Activated CD4-positive, alpha-beta T cell treated with anti-CD3 and anti-CD28 coated beads for 48 hours (primary cell): ENCODE measurements at regions not wholly inside any gene's neighbourhood (a gene's known extent, or its start where the extent isn't known, plus 50 kb on each side); places are given as distances from the start of the nearest gene placed in this dataset.
"Not testable (repeated sequence)": the region's sequence is repeated elsewhere in the genome, so short reads cannot be mapped to it uniquely, and the experiment has no call there.

Source experiments
- DNase-seq: peaks from one replicate; pipeline ENCODE4 v3.0.0-alpha.2; 2020

DNA sequence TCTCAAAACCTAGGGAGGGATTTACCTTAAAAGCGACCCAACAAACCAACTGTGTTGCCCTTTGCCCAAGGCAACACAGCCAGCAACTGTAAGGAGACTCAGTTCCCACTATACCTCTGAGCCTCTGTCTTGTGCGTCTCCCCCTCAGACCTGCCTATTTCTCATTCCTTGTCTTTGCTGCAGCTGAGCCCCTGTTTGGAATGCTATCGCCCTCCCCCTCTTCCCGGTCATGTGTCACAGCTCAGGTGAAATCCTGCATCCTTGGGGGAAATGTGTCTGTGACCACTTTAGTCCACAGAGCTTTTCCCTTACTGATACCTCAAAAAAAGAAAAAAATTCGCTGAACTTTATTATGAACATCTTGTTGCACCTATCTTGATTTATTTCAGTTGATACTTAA lies 52.0 kb upstream of the LRIG1 start:
- DNase-seq: no peak

DNA sequence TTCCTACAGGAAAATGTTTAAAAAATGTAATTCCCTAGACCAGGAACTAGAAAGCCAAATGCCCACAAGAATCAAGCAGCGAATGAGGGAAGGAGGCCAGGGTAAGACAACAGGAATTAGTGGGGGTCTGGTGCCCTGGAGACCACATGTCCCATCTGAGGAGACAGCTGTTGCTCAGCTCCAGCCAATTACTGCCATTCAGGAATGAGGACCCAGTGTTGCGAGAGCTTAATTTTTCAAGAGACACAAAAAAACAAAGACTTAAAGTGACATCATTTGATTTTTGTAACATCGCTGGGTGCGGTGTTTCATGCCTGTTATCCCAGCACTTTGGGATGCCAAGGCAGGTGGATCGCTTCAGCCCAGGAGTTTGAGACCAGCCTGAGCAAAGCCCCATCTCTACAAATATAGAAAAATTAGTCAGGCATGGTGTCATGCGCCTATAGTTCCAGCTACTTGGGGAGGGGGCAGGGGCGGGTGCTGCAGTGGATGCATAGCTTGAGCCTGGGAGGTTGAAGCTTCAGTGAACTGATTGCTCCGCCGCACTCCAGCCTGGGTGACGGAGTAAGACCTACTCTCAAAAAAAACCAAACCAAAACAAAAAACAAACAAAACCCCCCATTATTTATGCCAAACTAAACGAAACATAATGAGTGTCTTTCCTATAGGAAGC lies 52.8 kb upstream of the LRIG1 start:
- DNase-seq: no peak

DNA sequence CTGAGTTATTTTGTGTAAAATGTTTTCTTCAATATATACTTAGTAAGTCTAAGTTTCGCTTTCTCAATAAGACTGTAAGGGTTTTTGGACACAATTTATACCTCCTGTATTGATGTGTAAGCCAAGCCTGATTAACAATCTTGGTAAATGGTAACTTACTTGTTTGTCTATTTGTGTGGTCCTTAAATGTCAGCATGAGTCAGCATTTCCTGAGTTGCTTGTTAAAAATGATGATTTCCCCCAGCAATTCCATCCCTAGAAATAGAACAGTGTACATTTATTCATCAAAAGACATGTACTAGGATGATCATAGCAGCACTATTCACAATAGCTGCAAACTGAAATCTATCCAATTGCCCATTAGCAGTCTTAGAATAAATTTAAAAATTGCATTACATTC lies 53.4 kb upstream of the LRIG1 start:
- DNase-seq: no peak

DNA sequence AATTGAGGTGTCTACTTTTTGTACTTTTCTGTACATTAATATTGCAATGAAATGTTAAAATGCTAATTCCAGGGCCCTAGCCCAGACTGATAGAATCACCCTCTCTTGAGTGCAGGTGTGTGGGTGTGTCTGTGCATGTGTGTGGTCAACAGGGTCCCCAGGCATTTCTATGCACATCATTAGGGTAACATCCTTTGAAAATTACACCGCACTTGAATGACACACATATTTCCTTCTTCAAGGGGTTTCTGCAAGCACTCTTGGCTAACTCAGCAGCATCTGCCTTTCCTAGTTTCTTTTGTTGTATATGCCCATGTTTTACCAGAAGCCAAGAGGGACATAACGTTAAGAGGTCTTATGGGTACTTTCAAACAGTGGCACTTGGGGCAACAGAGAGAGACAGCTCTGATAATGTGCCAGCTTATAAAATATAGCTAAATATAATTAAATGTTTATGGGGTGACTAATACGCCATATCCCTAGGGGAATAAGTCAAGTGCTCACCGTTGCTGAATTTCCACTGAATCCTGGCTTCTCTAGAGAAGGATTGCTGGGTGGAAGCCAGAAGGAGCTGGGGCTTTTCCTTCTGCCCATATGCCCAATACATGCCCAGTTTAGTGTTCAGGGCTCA lies 54.5 kb upstream of the LRIG1 start:
- DNase-seq: no peak

DNA sequence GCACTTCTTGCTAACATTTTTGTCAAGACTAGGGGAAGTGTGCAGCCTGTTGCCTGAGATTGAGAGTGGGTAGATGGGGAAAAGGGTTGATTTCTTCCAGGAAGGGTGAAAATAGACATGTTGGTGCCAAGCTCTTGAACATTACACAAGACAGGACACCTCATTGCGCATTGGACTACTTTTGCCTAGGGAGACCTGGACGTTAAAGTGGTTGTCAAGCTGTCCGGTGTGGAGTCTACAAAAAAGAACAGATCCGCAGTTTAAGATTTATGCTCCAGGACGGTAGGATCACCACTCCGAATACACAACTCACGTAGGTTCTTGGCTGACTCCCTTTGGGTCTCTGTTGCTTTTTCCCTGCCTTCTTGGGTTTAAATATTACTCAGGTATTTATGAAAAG lies 56.3 kb upstream of the LRIG1 start:
- no peak for DNase-seq

DNA sequence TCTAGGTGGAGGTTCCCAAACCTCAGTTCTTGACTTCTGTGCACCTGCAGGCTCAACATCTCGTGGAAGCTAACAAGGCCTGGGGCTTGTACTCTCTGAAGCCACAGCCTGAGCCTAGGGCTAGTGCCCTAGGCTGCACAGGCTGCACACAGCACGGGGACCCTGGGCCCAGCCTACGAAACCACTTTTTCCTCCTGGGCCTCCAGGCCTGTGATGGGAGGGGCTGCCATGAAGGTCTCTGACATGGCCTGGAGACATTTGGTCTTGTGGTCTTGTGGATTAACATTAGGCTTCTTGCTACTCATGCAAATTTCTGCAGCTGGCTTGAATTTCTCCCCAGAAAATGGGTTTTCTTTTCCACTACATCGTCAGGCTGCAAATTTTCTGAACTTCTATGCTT lies 59.1 kb upstream of the LRIG1 start:
- not testable (repeated sequence) for DNase-seq

DNA sequence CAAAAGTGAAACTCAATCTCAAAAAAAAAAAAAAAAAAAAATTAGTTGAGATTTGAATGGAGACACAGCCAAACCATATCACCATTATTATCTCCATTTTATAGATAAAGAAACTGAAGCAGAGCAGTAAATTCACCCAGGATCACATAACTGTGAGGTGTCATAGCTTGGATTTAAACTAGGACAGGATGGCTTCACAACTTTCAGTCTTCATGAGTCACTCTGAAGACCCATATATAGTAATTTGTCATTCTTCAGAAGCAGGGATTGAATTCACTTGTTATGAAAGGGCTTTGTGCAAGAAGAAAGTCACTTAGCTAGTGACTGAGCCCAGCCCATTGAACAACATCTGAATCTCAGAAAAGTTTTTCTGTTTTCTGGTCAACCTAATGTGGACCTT lies 60.5 kb upstream of the LRIG1 start:
- DNase-seq: no peak

DNA sequence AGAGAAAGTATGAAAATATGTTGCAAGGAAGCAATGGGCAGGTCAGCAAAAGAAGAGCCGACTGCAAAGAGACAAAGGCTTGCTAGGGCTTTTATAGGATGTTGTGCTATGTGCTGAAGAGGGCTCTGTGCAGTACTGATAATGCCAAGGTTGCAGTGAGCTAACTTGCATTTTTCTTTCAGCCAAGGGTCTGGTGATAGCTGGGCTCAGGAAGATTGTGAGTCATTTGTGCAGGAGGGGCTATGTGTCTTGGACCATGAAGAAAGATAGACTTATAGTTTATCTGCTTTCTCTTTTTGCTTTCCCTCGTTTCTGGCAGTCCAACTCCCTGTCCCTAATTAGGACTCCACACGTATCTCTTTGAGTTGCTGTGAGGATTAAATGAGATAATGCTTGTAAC lies 64.5 kb upstream of the LRIG1 start:
- DNase-seq: no peak

DNA sequence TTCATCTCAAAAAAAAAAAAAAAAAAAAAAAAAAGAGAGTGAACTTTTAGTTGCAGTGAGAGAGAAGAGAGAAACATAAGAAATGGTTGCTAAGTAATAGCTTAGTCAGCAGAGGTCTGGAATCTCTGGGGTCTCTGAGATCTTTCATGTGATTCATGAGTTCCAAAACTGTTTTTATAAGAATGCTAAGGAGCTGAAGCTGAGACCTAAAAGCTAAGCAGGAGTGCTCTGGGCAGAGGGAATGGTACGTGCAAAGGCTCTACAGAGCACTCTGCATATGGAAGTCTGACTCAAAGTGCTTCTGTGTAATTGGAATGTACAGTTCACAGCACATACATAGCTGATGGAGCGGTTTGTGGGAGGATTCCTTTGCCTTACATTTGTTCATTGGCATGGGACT lies 66.3 kb upstream of the LRIG1 start:
- DNase-seq: no peak

DNA sequence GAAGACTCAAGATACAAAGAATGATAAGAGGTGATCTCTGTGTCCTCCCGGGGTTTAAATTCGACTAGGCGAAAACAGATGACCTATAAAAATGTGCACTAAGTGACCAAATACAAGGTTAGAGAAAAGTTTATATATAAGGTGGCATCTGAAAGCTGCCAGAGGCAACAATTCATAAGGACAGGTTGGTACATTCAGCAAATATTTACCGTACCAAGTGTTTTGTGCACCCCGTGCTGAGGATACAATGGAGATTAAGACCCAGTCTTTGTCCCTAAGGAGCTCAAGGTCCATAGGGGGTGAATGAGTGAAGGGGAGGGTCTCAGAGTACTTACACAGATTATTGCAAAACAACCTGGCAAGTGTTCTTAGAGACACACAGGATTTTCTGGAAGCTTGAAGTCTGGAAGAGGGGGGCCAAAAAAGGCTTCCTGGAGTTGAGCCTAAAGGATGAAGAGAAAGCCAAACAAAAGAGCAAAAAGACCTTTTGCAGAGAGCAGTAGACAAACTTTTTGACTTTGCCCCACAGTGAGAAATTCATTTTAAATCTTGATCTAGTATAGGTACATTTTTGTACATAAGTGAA lies 71.4 kb upstream of the LRIG1 start:
- DNase-seq: no peak

DNA sequence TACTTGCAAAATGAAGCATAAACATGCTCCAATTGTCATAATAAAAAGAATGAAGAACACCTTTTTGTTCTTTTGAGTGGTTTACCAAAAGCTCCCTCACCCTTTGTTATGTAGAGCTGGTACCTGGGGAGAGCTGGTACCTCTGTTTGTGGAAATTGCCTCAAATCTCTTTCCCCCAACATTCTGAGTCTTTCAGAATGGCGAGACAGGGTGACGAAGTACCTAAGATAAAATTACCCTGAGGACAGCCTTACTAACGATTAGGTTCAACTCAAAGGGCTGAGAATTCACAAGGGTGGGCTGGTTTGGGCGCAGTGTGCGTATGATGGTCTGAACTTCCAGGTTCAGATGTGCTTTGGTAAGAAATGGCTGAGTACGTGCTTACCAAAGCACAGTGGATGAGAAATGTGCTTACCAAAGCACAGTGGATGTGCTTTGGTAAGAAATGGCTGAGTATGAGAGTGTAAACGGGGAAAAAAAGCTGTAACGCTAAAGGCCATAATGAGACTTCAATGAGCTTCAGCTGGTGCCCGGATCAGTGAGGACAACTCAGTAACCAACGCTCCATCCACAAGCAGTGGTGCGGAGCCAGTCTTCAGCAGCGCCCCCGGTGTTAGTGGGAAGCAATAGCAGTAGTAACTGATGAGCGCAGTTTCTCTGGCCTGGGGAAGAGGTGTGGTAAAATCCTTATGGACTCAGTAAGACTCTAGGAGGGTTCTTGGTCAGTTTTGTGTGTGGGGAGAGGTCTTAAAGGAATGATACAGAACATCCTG lies 72.3 kb upstream of the LRIG1 start:
- peak; percentile 23 for DNase-seq

DNA sequence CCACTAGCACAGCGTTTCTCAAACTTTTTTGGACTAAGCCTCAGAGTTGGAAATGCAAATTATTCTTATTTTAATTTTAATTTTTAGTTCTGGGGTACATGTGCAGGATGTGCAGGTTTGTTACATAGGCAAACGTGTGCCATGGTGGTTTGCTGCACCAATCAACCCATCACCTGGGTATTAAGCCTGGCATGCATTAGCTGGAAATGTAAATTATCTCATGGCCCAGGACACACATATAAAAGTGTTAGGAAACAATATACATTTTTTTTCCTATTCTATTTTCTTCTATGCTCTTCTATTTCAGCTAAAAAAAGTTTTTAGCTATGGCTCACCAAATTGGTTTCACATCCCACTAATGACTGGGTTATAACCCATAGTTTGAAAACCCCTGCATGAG lies 73.3 kb upstream of the LRIG1 start:
- no peak for DNase-seq

DNA sequence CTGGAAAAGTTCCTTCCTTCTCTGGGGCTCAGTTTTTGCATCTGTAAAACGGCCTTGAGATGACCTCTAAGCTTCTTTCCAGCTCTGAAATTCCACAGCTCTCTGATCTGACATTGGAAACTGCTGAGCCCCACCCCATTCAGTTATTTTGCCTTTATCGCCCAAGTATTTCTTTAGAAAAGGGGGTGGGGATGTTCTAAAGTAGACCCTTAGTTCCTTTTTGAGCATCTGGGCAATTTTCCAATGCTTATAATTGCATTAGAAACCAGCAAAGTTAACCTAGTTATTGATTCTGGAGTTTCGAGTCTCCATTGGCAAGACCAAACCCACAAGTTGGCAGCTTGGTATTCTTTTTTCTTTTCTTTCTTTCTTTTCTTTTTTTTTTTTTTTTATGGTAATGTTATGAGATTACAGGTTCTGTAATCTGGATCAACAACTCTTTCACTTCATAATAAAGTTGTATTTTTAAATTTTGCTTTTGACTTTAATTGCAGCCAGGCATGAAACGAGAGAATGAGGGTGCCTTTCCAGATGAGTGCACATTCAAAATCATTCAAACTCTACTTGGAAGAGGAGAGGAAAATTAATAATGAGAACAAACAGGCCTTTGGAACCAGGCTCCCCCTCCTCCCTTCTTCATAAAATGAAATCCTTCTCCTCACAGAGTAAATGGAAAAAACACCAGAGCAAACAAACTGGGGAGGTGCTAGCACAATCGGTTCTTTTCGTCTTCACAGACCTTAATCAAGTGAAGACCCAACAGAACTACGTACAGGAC lies 76.8 kb upstream of the LRIG1 start:
- no peak for DNase-seq

DNA sequence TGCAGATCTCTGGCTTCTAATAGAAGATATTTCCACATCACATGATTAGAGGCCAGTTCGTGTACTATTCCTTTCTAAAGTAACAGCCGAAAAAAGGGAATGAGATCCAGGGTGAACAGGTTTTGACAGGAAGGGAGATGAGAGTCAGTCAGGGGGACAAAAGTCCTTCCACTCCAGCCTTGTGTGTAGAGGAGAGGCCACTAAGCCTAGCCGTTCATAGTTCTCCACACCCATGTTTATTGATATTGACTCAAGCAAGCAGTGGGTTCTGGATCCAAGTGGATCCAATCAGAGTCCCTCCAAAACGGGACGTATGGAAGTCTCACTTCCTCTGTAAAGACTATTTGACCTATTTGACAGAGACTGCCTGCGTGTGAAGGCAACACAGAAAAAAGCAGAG lies 80.4 kb upstream of the LRIG1 start:
- DNase-seq: no peak

DNA sequence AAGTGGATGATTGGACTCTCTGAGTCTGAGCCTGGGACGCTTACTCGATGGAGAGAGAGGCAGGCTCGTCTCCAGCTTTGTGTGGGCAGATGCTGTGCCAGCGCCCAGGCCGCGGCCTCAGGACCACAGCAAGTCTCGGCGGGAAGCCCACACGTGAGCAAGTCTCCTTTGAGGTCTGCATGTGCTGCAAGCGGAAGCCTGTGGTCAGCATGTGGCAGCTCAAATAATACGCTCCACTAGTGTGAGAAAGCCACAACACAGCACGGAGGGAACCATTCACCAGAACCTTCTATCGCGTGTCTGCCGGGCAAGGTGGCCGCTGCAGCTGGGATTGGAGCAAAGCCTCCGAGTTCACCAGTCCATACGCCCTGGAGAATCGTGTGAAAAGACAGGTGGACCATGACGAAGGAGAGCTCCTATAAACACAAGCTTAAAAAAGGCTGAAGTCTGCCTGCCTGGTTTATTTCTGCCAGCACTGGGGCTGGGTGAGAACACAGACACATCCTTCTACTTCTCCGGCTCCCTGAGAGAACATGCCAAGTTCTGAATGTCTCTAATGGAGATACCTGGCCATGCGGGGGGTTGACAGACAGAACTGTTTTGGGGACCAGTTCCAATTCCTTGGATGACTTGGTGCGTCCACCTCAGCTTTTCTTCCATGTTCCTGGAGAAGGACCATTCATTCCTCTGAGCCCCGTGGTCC lies 82.0 kb upstream of the LRIG1 start:
- peak; percentile 40 for DNase-seq

DNA sequence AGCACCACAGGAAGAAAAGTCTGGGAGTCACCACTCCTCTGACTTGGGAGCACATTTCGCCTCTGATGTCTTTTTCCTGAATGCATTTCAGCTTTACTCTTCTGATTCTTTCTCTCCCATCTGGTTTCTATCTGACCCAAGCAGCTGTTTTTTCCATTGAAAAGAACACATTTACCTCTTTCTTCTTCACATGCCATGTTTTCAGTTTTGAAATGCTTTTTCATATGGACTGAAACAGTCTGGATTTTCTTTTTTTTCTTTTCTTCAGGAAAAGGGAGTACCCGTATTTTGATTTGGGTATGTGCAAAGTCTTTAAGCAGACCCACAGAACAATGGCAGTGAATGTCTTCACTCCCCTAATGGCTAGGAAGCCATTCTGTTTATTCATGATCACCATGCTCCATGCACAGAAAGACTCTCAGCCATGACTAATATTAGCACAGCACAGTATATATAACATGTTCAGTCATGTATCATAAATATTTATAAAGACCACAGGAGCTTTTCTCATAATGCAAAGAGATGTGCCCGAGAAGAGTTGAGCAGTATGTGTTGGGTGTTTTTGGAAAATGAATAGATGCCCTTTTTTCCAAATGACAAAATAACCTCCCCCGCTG lies 82.7 kb upstream of the LRIG1 start:
- no peak for DNase-seq

DNA sequence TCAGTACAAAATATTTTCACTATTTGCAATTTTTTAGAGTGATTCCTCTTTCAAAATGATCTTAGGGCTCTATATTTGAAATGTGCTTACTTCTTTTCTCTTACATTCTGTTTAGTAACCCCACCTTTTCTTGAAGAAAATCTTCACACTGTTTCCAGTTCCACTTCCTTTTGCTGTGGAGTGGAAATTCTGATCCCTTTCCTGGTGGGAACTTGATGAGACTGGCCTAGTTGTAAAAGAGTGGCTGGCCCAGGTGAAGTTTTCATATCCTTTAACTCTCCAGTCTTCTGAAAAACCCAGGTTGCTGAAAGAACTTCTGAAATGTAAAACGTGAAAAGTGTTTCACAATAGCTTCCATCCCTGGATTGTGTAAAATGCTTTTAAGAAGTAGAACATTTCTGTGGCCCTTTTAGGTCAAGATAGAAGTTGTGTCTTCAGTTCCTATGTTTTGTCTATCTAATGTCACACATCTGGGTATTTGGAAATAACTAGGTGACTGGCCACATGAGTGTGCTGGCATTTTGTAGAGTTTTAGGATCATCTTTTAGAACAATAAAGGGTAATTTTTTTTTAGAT lies 84.8 kb upstream of the LRIG1 start:
- DNase-seq: no peak

DNA sequence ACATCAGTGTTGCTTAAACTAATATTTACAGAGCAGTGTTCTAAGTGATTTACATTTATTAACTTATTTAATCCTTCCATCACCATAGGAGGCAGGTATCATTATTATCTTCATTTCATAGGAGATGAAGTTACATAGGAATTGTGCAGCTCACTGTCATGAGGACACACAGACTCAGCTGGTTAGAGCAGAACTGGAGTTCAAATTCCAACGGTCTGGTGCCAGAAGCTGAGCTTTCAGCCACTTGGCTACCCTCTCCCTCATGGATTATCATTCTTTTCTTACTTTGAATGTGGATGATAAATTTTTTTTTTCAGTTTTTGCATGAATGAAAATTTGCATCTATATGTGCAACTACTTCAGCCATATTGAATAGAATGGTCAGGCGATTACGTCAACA lies 86.0 kb upstream of the LRIG1 start:
- DNase-seq: no peak

DNA sequence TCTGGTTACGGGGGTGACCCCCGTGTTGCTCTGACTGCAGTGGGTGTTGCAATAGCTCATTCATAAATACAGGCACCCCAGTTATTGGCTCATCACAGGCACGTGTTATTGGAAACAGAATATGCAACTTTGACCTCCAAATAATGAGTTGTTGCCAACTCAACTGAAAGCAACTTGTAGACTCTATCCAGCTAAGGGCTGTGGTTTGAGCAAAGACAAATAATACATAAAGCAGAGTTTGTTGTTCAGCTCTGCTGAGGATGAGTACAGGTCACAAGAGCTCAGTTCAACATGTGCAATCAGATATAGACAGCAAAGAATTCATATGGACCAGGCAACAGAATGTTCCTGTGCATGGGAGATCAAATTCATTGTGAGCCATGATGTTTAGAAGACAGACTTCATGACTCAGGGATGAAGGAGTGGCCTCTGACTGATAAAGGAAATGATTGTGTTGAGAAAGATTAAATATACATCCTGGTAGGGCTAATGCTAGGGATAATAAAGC lies 87.6 kb upstream of the LRIG1 start:
- no peak for DNase-seq

DNA sequence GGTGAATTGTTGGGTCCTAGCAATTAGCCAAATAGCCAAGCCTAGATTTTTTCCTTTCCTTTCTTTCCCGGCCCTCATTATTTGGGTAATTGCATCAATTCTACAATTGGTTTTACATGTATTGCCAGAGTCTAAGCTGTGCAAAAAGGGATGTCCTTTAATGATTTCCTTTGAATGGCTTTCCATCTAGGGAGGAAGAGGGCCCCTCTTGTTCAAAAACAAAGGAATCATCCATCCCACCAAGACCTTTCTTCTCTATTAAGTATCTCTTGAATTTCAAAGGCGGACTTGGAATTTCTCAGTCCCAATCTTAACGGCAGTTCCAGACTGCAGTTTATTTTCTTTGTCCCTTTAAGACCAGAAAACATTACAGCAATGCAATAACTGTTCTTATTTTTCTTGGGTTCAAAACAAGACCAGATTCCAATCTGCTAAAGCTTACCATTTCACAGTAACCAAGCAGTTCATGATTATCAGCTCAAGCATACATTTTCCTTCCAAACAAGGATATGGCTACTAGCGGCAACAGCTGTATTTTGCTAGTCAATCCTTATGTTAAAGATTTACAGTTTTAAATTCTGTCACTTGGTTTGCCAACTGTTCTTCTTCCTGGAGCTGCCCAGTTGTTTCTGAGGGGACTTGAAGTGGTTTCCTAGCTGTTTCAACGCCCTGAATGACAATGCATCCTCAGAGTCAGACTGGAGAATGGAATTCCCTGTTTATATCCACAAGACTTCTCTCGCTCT lies 91.4 kb upstream of the LRIG1 start:
- DNase-seq: no peak
